Ishikawa (cell line): ENCODE measurements at regions not wholly inside any gene's neighbourhood (a gene's known extent, or its start where the extent isn't known, plus 50 kb on each side); places are given as distances from the start of the nearest gene placed in this dataset.

Experiments
- EP300 ChIP-seq: IDR thresholded peaks from 2 replicates; pipeline ENCODE4 v1.6.1; 2012; ENCODE audit warnings: borderline replicate concordance
- FOXM1 ChIP-seq: IDR thresholded peaks from 2 replicates; pipeline ENCODE4 v1.6.1; 2012; ENCODE audit warnings: low read depth, borderline replicate concordance
- TAF1 ChIP-seq: IDR thresholded peaks from 2 replicates; pipeline ENCODE4 v1.6.1; 2012; ENCODE audit warnings: low read depth, mild to moderate bottlenecking
- USF1 ChIP-seq: IDR thresholded peaks from 2 replicates; pipeline ENCODE4 v1.6.1; 2012

GRCh38 chr4:119865389-119865788 is 201.3 kb downstream of the MAD2L1 start:
- TF ChIP-seq FOXM1 (no peak), USF1 (no peak), TAF1 (no peak), EP300 (no peak)
